ENCODE measurements at regions not wholly inside any gene's neighbourhood (a gene's known extent, or its start where the extent isn't known, plus 50 kb on each side); places are given as distances from the start of the nearest gene placed in this dataset.

DNA sequence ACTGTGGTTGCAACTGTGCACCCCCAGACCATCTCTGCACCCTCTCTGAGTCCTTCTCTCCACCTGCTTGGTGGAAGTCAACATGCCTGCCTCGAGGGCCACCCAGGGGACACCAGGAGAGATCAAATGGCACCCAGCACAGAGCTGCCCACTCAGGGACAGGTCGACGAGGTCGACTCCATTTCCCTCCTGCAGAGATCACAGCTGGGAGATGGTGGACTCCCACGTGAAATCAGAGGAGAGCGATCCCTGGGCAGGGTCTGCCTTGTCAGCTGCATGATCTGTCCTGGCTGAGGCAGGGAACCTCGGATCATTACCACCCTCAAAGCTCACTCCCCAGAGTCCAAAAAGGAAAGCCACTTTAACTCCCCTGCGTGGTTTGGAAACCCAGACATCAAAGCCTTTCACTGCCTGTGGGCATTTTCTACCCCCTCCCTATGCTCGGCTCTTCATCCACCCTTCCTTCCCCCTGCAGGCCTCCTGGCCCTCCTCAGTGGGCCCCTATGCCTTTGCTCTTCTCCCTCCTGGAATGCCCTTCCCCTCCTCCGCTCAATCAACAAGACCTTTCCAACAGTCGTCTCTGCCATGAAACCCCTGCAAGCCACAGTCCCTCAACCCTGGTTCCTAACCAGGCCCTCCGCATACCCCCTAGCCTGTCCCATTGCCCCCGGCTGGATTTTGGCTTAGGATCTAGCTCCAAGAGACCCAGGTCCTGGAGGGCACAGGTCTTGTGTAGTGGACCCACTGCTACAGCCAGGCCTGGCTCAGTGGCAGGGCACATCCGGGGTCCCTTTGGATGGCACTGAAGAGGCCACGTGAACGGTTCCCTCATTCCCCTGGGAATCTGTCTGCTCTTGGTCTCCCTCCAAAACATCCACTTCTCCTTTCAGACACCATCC is 103.8 kb upstream of the RPL38 start:
- TF ChIP-seq EZH2 (IDR thresholded peaks at IDR 0.05) (no peak), YY1 (IDR thresholded peaks at IDR 0.05; ENCODE audit: extremely low read depth, insufficient replicate concordance, low read depth, low read length) (no peak), POLR2A (IDR thresholded peaks at IDR 0.05; ENCODE audit: borderline replicate concordance, extremely low read depth, insufficient read depth, insufficient read length) (no peak), EGR1 (IDR thresholded peaks at IDR 0.05; ENCODE audit: low read depth) (no peak), POLR2AphosphoS5 (IDR thresholded peaks at IDR 0.05; ENCODE audit: low read depth, low read length) (no peak), ZBTB33 (IDR thresholded peaks at IDR 0.05; ENCODE audit: extremely low read depth, insufficient replicate concordance, low read length) (no peak), ELF1 (IDR thresholded peaks at IDR 0.05; ENCODE audit: borderline replicate concordance, low read depth) (no peak)
- TF ChIP-seq, protein P1, sequence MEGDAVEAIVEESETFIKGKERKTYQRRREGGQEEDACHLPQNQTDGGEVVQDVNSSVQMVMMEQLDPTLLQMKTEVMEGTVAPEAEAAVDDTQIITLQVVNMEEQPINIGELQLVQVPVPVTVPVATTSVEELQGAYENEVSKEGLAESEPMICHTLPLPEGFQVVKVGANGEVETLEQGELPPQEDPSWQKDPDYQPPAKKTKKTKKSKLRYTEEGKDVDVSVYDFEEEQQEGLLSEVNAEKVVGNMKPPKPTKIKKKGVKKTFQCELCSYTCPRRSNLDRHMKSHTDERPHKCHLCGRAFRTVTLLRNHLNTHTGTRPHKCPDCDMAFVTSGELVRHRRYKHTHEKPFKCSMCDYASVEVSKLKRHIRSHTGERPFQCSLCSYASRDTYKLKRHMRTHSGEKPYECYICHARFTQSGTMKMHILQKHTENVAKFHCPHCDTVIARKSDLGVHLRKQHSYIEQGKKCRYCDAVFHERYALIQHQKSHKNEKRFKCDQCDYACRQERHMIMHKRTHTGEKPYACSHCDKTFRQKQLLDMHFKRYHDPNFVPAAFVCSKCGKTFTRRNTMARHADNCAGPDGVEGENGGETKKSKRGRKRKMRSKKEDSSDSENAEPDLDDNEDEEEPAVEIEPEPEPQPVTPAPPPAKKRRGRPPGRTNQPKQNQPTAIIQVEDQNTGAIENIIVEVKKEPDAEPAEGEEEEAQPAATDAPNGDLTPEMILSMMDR (IDR thresholded peaks at IDR 0.05 in 2 of 3, conservative IDR thresholded peaks at IDR 0.05 in 1 of 3; ENCODE audit: borderline replicate concordance in 1 of 3, insufficient read depth in 1 of 3, low read depth in 2 of 3, low read length in 2 of 3) = no peak

Data from HCT116 (cell line).